ENCODE measurements at regions not wholly inside any gene's neighbourhood (a gene's known extent, or its start where the extent isn't known, plus 50 kb on each side); places are given as distances from the start of the nearest gene placed in this dataset.

GRCh38 chr3:162810776-162811175 is 1314.2 kb downstream of the OTOL1 start:
- no peak for DNase-seq

DNA sequence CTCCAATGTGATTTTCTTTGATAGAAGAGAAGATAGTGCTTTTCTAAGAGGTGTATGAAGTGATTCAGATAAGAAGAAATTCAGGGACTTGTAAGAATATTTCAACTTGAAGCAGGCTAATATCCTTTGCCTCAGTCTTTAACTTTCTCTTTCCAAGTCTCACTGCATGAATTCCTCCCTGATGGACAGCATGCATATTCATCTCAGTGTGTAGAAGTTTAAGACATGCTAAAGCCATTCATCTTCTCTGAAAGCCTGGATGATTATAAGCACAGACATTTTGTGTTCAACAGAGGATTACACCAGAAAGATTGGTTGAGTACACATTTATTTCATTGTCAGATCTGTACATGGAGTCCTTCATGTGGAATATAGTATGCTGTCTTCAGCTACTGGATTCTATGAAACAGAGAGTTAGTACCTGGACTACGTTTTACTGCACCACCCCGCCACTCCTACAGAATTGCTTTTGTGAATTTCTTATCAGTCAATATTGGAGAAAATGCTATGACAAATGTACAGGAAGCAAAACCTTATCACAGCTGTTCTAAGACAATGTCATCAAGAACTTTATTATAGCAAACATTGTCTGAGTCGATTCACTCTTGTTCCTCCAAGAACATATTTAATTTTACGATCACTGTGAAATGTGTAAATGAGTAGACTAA is 1346.1 kb downstream of the OTOL1 start:
- no peak for DNase-seq

- DNase-seq, result no peak
Observed at GRCh38 chr3:162845918-162846317, 1349.3 kb downstream of the OTOL1 start.

GRCh38 chr3:162847511-162847910 is 1350.9 kb downstream of the OTOL1 start:
- no peak for DNase-seq

DNA sequence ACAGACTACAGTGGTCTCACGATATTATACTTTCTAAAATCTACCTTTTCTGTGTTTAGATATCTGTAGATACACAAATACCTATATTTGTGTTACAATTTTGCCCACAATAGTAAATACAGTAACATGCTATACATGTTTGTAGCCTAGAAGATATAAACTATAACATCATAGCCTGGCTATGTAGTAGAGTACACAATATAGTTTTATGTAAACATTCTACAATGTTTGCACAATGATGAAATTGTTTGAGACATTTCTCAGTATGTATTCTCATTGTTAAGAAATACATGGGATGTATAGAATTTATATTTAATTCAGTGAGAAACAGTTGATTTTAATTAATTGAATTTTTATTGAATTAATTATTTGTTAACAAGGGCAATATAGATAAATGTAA is 1367.0 kb downstream of the OTOL1 start:
- DNase-seq, result no peak

DNA sequence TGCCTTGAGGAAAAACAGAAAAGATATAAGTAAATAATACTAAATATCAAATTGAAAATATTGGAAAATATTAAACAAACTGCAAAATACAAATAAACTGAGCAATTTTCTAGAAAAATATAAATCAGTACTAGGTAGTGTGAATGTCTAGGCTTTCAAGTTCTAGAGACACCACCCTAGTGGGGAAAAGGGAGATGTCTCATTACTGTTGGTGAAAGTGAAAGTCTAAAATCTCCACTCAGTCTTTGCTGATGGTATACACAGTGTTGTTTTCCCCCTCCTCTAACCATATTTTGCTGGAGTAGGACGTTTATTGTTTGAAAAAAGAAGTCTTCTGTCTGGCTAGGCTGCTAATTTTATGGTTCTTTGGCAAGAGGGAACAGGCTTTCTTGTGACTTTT is 1368.9 kb downstream of the OTOL1 start:
- no peak for DNase-seq

DNA sequence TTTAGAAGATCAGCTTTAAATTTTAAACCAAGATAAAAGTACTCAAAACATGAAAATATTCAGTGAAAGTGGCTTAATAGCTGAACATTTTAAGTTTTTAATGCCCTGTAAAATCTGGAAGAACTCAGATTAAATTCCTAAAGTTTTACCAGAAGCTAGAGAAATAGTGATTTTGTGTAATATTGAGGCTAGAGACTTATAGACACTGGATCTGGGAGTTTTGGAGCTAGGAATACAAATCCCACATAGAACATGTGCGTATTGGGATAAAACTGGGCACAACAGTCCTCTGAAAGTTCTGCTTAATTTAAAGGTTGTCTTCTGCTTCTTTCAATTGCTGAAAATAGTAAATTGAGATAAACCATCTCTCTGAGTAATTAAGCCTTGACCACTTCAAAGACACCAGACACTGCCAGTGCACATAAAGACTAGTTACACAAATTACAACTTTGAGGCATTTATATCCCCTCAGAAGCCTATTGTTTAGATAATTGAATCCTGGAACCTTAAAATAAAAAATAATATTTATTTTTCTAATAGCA is 1382.5 kb downstream of the OTOL1 start:
- no peak for DNase-seq

- DNase-seq, result no peak
Observed at GRCh38 chr3:162884373-162884772, 1387.8 kb downstream of the OTOL1 start.

DNA sequence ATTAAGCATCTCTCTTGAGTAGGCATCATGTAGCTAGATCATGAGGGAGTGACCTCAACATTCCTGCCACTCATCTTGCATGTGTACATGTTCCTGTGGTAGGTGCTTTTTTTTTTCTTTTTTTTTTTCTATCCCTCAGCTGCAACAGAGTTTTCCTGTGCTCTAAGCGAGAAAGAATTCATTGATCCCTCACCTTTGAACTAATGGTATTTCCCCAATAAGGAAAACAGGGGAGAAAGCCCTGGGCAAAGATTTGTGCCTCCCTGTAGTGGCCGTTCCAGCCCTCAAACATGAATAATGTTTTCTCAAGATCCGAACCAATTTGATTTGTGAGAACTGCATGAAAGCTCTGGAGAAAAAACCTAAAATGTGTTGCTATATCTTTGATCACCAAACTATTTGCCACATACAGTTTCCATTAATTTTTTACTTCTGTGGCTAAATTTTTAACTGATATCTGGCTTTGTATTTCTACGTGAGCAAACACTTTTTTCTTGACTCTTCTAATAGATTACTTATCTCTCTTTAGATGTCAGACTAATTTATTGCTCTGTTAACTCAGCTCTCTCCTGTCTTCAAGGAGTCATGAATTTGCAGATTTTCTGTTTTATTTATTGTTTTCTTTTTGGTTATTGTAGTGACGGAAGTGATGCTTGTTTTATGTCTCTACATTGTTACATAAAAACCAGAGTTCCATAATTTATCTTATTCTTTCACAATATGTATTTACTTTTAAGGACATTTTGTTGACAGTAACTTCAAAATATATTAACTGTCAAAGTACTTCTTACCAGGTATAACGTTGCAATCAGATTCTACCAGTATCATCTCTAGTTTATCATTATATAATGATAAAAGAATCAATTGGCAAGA is 1396.5 kb downstream of the OTOL1 start:
- no peak for DNase-seq

DNA sequence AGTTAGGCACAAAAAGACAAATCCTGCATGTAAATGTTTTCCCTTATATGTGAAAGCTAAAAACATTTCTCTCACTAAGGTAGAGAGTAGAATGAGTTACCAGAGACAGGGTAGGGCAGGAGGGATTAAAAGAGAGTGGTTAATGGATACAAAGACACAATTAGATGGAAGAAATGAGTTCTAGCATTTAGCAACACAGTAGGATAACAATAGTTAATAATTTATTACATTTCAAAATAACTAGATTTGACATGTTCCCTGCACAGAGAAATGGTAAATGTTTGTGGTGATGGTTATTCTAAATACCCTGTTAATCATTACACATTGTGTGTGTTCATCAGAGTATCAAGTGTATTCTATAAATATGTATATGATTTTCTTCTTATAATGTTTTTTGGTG is 1400.7 kb downstream of the OTOL1 start:
- no peak for DNase-seq

GRCh38 chr3:162932503-162932902 is 1435.9 kb downstream of the OTOL1 start:
- DNase-seq, result no peak

GRCh38 chr3:162933656-162934055 is 1437.0 kb downstream of the OTOL1 start:
- peak in 1 of 2 donors; percentile 19 for DNase-seq

DNA sequence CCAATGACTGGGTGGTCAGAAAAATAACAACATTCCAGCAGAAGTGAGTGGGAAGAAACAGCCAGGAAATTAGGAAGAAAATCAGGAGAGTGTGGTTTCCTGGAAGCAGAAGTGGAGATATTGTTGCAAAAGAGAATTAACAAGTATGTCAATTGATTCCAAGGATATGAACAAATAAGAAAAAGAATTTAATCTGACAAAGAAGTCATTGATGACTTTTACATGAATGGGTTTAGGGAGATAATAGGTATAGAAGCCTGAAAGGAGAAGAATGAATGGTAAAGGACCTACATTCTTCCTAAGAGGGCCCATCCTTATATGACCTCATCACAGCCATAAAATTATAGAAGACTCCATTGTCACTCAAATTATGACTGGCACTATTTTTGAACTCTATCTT is 1440.1 kb downstream of the OTOL1 start:
- DNase-seq, result no peak

DNA sequence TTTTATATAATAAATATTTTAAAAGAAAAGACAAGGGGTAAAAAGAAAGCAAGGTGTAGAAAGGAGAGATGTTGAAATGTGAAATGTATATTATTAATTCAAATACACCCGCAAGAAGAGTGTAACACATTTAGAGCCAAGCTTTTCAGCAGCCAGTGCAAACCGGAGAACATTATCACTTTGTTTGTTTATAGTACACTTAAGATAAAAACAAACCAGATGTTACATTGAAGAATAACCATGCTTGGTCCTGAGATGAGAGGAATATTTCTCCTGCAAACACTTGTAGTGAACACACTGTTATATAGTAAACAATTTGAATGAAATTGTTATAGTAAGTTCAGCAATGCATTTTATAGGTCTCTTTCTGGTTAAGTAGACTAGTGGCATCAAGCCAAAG is 1441.5 kb downstream of the OTOL1 start:
- DNase-seq, result no peak

DNA sequence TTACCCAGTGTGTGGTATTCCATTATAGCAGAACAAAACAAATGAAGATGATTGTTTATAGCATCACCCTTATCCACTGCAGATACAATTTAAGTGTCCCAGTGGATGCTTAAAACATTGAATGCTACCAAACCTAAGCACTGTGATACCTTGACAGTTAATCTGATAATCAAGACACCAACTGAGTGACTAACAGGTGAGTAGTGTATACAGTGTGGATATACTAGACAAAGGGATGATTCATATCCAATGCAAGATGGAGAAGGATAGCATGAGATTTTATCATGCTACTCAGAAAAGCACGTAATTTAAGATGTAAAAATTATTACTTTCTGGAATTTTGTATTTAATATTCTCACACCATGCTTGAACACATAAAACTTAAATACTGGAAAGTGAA is 1449.0 kb downstream of the OTOL1 start:
- no peak for DNase-seq

DNA sequence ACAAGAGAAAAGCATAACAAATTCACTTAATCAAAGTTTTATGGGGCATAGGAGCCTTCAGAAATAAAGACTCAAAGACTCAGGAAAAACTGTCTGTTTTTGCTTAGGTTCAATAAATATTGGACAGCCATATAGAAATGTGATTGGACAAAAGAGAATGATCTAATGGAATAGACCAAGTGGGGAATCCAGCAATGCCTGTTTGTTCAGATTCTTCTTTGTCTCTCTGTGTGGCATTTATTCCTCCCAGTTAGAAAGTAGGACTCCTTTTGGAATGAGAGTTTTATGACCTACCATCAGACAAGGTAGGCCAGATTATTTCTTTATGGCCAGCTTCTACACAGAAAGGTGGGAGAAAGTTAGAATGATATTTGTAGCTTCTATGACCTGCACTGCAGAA is 1460.1 kb downstream of the OTOL1 start:
- DNase-seq, result no peak

DNA sequence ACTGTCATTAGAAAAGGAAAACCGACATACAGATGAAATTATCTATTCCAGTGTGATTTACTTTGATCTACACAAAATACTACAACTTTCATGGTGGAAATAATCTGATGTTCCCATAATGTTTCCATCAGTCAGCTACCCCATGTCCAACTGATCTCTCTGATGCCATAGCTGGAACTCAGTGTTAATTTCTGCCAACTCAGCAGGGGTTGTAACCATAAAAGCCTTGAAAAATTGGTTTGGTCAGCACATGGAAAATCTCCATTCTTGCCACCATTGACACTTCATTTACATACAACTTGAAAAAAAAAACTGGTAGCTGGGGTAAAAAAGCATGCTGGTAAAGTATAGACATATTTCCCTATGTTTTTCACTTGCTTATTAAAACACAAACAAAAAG is 1463.7 kb downstream of the OTOL1 start:
- DNase-seq, result no peak

GRCh38 chr3:162970292-162970691 is 1473.7 kb downstream of the OTOL1 start:
- no peak for DNase-seq

GRCh38 chr3:162971715-162972114 is 1475.1 kb downstream of the OTOL1 start:
- DNase-seq, result no peak

GRCh38 chr3:162973428-162973917 is 1476.9 kb downstream of the OTOL1 start:
- no peak for DNase-seq

DNA sequence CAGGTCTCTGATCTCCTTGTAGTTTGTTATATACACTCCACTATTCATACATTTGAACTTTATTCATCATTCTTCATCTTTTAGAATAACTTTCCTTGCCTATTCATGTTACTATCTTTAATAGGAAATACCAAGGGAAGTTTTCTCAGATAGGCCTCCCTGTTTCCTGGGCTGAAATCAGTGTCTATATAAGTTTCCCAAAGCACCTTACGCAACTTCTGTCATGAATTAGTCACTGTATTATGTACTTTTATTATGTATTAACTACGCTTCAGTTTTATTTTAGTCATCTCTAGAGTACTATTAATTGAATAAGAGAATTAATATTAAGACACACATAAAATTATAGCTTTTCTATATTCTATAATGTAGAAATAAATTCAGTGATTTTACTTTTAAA is 1481.5 kb downstream of the OTOL1 start:
- no peak for DNase-seq

- DNase-seq, result no peak
Observed at GRCh38 chr3:162984746-162985145, 1488.1 kb downstream of the OTOL1 start.

Measured in right lung (tissue), 2 donors.